ENCODE measurements at regions not wholly inside any gene's neighbourhood (a gene's known extent, or its start where the extent isn't known, plus 50 kb on each side); places are given as distances from the start of the nearest gene placed in this dataset.

- TF ChIP-seq POLR2A (IDR thresholded peaks at IDR 0.05), result no peak
- TF ChIP-seq, protein P1, sequence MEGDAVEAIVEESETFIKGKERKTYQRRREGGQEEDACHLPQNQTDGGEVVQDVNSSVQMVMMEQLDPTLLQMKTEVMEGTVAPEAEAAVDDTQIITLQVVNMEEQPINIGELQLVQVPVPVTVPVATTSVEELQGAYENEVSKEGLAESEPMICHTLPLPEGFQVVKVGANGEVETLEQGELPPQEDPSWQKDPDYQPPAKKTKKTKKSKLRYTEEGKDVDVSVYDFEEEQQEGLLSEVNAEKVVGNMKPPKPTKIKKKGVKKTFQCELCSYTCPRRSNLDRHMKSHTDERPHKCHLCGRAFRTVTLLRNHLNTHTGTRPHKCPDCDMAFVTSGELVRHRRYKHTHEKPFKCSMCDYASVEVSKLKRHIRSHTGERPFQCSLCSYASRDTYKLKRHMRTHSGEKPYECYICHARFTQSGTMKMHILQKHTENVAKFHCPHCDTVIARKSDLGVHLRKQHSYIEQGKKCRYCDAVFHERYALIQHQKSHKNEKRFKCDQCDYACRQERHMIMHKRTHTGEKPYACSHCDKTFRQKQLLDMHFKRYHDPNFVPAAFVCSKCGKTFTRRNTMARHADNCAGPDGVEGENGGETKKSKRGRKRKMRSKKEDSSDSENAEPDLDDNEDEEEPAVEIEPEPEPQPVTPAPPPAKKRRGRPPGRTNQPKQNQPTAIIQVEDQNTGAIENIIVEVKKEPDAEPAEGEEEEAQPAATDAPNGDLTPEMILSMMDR (IDR thresholded peaks at IDR 0.05), result no peak
Observed at GRCh38 chr2:198701481-198701880, 756.3 kb downstream of the SATB2 start.

Data from stomach (tissue), 4 donors.